GM21423 (cell line): ENCODE measurements at regions not wholly inside any gene's neighbourhood (a gene's known extent, or its start where the extent isn't known, plus 50 kb on each side); places are given as distances from the start of the nearest gene placed in this dataset.

Experiments used
- ATAC-seq: cut with Tn5 transposase; IDR thresholded peaks from one replicate; pipeline ENCODE4 v1.9.1; 2021; ENCODE audit warnings: mild to moderate bottlenecking, moderate library complexity; ENCODE audit not compliant: unreplicated experiment

DNA sequence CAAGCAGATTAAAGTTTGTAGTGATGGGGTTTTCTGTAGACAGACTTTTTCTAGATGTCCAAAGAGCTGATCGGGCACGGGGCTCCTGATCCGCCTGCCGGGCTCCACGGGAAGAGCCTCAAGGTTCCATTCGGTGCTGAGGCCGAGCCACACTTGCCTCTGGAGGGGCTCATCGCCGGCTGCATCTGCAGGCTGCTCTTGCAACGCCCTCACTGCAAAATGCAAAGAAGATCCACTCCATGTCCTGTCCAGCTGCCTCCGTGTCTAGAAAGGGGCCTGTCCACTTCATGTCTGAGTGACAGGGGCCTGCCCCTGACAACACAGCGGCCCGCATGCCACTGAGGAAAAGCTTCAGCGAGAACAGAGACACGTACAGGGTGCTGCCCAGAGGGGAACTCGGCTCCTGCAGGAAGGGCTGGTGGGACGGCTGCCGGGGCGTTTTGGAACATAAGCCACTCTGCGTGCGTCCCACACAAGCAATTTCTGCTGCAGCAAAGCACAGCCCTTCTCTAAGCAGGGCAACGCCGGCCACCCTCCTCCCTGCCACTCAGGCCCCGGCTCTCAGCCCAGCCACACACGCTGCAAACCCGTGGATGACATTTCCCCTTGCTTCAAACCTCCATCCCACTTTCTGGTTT, 53.6 kb upstream of the CTDP1 start:
- ATAC-seq, result no peak

DNA sequence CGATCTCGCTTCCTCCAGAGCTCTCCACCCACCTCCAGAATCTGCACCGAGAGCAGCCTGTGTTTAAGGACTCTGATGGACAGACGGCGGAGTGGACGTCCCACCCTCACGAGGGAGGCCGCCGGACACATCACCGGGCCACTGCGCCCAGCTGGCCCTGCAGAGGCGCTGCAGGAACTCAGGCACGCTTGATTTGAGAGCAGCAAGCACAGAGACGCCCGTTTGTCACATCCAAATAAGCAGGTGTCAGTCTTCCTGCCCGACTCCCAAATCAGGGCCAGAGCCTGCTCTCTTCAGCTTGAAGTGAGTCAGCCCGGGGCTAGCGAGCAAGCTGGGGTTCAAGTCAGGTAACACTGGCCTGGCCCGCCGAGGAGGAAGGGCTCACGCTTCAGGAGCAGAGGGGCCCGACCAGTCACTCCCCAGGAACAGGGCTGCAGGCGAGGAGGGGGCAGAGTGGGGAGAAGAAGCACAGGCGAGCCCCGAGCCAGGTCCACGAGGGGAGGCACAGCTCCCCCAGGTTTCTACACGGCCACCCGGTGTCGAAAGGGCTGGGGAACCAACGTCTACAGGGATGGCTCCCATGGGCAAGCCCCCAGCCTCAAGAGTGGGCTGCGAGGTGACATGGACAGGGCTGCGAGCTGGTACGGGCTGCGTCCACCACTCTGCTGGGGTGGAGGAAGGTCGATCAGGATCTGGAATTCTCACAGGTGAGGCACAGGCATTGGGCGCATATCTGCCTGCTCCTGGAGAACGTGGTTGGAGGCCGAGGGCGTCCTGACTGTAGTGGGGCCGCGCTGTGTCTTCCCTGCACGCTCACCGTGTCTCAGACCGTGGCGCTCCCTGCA, 52.5 kb upstream of the CTDP1 start:
- ATAC-seq, result no peak

DNA sequence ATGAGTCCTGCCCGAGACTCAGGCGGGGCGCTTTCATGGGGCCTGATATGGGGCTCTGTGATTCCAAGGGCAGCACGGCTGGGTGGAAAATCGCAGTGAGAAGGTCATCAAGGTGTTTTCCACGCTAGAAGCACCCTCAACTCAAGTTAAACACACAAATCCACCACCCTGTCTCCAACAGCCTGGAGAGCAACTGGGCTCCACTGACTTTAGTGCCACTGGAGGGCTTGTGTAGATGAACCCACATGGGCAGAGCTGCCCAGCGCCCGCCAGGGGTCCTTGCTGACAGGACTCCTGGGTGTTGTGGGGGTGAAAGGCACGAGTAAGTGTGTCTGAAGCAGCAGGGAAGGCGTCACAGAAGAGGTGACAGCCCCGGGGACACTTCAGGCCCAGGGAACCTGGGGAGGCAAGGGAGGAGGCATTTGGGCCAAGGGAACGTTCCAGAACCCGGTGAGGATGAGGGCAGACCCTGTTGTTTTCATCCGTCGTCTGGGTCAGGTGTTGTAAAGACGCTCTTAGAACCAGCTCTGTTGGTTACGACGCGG, 51.8 kb upstream of the CTDP1 start:
- no peak for ATAC-seq

DNA sequence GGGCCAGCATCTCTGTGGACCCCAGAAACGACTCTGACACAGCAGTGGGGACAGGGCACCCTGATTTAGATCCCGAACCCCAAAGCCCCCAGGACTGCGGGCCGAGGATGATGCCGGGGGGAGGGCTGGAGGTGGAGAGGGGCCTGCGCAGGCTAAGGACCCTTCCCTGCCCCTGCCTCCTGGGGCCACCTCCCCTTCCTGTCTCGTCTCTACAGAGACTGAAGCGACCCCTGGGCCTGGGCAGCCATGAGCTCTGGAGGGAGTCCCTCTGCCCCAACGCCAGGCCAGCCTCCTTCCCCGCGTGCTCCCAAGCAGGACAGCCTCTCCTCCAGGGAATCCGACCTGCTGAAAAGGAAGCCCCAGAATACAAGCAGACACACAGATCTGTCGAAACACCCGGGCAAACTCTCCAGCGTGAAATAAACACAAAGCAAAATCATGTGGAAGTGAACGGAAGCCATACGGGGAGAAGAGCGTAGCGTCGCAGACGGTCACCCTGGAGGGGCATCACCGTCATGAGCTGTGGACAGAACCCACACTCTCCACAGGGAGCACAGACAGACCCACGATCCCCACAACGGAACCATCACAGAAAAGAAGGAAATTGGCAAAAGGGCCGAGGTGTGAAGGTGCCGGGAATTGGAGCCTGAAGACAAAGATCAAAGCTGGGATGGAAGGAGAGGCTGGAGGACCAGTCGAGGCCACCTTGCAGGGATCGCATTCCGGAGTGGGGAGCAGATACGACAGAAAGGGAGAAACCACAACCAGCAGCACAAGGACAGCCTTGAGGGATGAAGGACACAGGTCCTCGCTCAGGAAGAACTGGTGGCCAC, 51.0 kb upstream of the CTDP1 start:
- no peak for ATAC-seq

DNA sequence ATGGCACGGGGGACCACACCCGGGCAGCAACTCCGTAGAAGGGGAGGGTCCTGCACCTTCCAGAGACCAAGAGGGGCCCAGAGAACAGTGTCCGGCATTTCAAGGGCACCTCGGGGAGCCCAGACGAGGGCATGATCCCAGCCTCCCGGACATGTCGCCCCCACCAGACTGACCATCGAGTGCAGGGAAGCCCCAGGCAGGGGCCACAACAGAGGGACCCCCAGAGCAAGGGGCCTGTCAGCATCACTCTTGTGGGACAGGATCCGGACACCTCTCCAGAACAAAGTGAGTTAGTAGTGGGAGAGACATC, 50.4 kb upstream of the CTDP1 start:
- no peak for ATAC-seq

DNA sequence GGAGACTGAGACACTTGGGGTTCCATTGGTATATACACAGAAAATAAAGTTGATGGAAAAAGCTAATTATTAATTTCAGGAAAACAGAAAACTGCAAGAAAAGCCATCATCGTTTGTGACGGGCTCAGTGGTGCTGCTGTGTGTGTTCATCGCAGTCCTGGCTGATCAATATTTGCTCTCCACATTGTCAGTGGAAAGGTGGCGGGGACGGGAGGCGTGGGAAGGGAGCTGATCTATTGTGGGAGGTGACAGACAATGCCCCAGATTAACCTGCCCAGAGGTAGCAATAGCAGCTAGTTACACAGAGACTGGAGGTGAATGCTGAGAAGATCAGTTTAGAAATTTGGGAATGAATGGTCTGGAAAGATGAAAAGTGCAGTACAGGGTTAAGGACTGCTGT, 50.0 kb upstream of the CTDP1 start:
- no peak for ATAC-seq
